ENCODE measurements at regions not wholly inside any gene's neighbourhood (a gene's known extent, or its start where the extent isn't known, plus 50 kb on each side); places are given as distances from the start of the nearest gene placed in this dataset.
"Not testable (repeated sequence)": the region's sequence is repeated elsewhere in the genome, so short reads cannot be mapped to it uniquely, and the experiment has no call there.

DNA sequence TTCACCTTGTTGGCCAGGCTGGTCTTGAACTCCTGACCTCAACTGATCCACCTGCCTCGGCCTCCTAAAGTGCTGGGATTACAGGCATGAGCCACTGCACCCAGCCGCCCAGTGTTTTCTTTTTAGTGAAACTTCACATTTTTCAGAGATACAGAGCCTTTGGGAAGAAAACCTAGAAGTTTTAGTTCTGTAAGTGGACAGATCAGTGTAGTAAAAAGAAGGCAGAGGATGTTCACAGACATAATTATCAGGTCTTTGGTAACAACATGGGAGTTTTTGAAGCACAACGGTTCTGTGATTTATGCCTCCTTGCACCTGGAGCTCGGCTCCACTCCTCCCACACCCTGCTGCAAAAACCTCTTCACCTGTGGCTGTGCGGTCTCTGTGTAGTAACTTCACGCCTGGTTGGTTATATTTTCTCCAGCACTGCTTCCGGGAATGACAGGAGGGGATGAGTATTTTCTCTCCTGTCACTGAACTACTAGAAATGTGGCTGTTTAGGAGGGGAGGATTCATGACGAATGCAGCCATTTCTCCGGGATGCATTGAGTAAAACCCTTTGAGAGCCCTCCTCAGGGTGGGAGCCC lies 67.0 kb downstream of the ARF6 start:
- POLR2A ChIA-PET: interaction anchor here (0.8 kb wide), 1 partner anchor 11 kb away, joined by 4 read pairs; no protein-coding TSS in a partner anchor
- CTCF ChIA-PET: no interaction called here
- no peak overlapping the region for H3K4me3 ChIP-seq (ENCODE audit: low read depth, low read length)

DNA sequence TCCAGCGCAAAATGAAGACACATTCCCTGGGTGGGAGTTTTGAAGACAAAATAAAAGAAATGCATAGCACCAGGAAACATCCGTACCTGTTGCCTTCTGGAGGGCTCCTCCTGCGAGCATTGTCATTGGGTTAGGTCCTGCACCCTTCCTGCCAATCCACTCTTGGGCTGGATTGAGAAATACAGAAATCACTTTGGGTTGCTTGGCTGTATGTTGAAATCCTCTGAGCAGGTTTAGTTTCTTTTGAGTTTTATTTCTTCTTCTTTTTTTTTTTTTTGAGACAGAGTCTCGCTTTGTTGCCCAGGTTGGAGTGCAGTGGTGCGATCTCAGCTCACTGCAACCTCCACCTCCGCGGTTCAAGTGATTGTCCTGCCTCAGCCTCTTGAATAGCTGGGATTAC lies 67.6 kb downstream of the ARF6 start:
- TF ChIP-seq, protein P1, sequence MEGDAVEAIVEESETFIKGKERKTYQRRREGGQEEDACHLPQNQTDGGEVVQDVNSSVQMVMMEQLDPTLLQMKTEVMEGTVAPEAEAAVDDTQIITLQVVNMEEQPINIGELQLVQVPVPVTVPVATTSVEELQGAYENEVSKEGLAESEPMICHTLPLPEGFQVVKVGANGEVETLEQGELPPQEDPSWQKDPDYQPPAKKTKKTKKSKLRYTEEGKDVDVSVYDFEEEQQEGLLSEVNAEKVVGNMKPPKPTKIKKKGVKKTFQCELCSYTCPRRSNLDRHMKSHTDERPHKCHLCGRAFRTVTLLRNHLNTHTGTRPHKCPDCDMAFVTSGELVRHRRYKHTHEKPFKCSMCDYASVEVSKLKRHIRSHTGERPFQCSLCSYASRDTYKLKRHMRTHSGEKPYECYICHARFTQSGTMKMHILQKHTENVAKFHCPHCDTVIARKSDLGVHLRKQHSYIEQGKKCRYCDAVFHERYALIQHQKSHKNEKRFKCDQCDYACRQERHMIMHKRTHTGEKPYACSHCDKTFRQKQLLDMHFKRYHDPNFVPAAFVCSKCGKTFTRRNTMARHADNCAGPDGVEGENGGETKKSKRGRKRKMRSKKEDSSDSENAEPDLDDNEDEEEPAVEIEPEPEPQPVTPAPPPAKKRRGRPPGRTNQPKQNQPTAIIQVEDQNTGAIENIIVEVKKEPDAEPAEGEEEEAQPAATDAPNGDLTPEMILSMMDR (IDR thresholded peaks at IDR 0.05; ENCODE audit: low read depth, low read length): no peak
- Histone ChIP-seq H3K27me3 (ENCODE audit: control insufficient read depth, insufficient read depth, low read length) (no peaks in the 10 kb centered on the region), H3K4me3 (ENCODE audit: low read depth, low read length) (no peak overlapping the region), H3K9me3 (ENCODE audit: control insufficient read depth, insufficient read depth, low read length) (no peaks in the 10 kb centered on the region), H3K27ac (ENCODE audit: low read depth, low read length) (no peak overlapping the region)
- ChIA-PET CTCF (no interaction called here), POLR2A (no interaction called here)
- DNase-seq (ENCODE audit: low read depth, low spot score): no peak

More for the DNA sequence above, 67.0 kb downstream of the ARF6 start:
- H3K27me3 ChIP-seq (ENCODE audit: control insufficient read depth, insufficient read depth, low read length): no peaks in the 10 kb centered on the region
- H3K27ac ChIP-seq (ENCODE audit: low read depth, low read length): no peak overlapping the region
- TF ChIP-seq, protein P1 (IDR thresholded peaks at IDR 0.05; ENCODE audit: low read depth, low read length): no peak
- no peaks in the 10 kb centered on the region for H3K9me3 ChIP-seq (ENCODE audit: control insufficient read depth, insufficient read depth, low read length)
- no peak for DNase-seq (ENCODE audit: low read depth, low spot score)

DNA sequence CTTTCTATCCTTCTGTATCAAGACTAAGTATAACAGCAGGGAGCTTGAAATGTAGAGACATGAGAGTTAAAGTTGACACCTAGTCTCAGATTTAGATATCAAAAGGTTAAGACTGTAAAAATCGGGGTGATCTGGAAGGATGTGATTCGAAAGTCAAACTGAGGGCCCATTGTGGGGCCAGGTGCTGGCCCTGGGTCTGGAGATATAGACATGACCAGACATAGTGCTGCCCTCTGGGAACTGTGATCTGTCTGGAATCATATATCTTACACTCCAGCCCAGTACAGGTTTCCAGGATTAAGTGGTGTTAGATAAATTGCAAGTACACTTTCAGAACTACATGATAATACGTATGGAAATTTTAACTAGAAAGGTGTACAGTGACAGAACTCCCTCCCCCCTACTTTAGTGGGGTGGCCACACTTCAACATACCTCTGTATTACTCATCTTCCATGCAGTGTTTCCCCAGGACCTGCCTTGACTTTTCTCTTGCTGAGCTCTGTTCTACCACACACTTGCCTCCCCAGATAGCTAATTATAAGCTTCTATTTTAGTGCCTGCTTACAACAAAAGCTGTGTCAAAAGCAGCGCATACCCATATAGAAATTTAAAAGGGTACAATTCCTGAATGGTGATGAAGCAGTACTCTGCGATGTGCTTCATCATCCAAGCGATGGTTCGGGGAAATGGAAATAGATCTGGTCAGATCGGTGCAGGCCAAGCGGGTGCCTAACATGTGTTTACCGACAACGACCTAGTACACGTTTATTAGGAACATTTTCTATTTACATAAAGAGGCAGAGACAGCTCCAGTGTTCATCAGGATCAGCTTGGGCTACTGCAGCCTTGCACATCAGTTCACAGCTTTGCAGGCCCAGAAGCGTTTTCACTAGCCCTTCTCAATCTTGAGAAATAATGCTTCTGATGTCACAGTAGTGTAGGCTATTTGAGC lies 68.7 kb downstream of the ARF6 start:
- Histone ChIP-seq H3K27ac (ENCODE audit: low read depth, low read length) (no peak overlapping the region), H3K9me3 (ENCODE audit: control insufficient read depth, insufficient read depth, low read length) (no peaks in the 10 kb centered on the region), H3K27me3 (ENCODE audit: control insufficient read depth, insufficient read depth, low read length) (no peaks in the 10 kb centered on the region), H3K4me3 (ENCODE audit: low read depth, low read length) (no peak overlapping the region)
- TF ChIP-seq, protein P1 (IDR thresholded peaks at IDR 0.05; ENCODE audit: low read depth, low read length): no peak
- ChIA-PET POLR2A (no interaction called here), CTCF (no interaction called here)
- DNase-seq (ENCODE audit: low read depth, low spot score): no peak

DNA sequence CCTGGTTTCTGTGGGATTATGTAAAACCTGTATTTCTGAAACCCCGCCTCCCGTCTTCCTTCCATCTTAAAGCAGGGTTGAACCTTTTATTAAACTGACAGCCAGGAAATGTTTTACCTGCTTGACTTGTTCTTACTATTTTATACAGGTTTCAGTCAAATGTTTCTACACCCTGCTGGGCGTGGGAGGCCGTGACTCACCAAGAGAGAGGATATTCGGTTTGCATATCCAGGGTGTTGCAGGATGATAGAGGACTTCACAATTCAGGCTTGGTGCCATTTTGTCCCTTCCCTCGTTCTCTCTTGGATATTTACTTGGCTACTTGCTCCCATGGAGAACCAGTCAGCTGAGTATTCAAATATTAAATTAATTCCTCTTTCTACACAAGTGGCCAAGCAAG lies 69.7 kb downstream of the ARF6 start:
- no peak overlapping the region for H3K4me3 ChIP-seq (ENCODE audit: low read depth, low read length)
- ChIA-PET CTCF (no interaction called here), POLR2A (no interaction called here)
- H3K9me3 ChIP-seq (ENCODE audit: control insufficient read depth, insufficient read depth, low read length): no peaks in the 10 kb centered on the region
- no peaks in the 10 kb centered on the region for H3K27me3 ChIP-seq (ENCODE audit: control insufficient read depth, insufficient read depth, low read length)
- DNase-seq (ENCODE audit: low read depth, low spot score): no peak
- H3K27ac ChIP-seq (ENCODE audit: low read depth, low read length): no peak overlapping the region
- TF ChIP-seq, protein P1 (IDR thresholded peaks at IDR 0.05; ENCODE audit: low read depth, low read length): no peak

DNA sequence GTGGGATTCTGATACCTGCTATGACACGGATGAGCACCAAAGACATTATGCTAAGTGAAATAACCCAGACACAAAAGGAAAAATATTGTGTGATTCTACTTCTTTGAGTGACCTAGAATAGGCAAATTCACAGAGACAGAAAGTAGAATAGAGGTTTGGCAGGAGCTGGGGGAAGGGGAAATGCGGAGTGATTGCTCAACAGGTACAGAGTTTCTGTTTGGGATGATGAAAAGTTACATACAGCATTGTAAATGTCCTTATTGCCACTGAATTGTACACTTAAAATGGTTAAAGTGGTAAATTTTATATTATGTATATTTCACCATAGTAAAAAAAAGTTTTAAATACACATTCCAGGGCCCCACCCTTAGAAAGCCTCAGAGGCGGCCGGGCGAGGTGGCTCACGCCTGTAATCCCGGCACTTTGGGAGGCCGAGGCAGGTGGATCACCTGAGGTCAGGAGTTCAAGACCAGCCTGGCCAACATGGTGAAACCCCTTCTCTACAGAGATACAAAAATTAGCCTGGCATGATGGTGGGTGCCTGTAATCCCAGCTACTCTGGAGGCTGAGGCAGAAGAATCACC lies 72.3 kb downstream of the ARF6 start:
- H3K4me3 ChIP-seq (ENCODE audit: low read depth, low read length); H3K27ac ChIP-seq (ENCODE audit: low read depth, low read length); POLR2A ChIA-PET; H3K27me3 ChIP-seq (ENCODE audit: control insufficient read depth, insufficient read depth, low read length); CTCF ChIA-PET; H3K9me3 ChIP-seq (ENCODE audit: control insufficient read depth, insufficient read depth, low read length); DNase-seq (ENCODE audit: low read depth, low spot score): not testable (repeated sequence)

Measured in AG04450 (cell line).